Body of pancreas (tissue), 4 donors: ENCODE measurements at regions not wholly inside any gene's neighbourhood (a gene's known extent, or its start where the extent isn't known, plus 50 kb on each side); places are given as distances from the start of the nearest gene placed in this dataset.

Source experiments
- CTCF ChIP-seq, 7 experiments: fragments of 450-650 bp in 4 of 7; fragments of 200-600 bp in 3 of 7; sonication (generic) in 3 of 7; IDR thresholded peaks; one replicate each; pipeline ENCODE4 v1.5.1; 2016 to 2019; ENCODE audit warnings: antibody characterized with exemption in 7 of 7
- POLR2A ChIP-seq, 3 donors: fragments of 450-650 bp; IDR thresholded peaks; one replicate each; pipeline ENCODE4 v1.6.1; 2016; ENCODE audit warnings: antibody characterized with exemption in 3 of 3, mild to moderate bottlenecking in 2 of 3

- no peak for TF ChIP-seq CTCF (IDR thresholded peaks at IDR 0.05)
- no peak for TF ChIP-seq POLR2A (IDR thresholded peaks at IDR 0.05)
These were observed 124.0 kb downstream of the DYRK2 start for GRCh38 chr12:67772267-67773169.
